HG03108 (cell line): ENCODE measurements at regions not wholly inside any gene's neighbourhood (a gene's known extent, or its start where the extent isn't known, plus 50 kb on each side); places are given as distances from the start of the nearest gene placed in this dataset.

Experiments
- ATAC-seq: cut with Tn5 transposase; IDR thresholded peaks from one replicate; pipeline ENCODE4 v1.9.1; 2021; ENCODE audit warnings: moderate library complexity; ENCODE audit not compliant: unreplicated experiment

- no peak for ATAC-seq
Measured at GRCh38 chr6:74145931-74146330, 449.9 kb downstream of the CD109 start.

GRCh38 chr6:74137911-74138310 lies 441.9 kb downstream of the CD109 start:
- no peak for ATAC-seq

GRCh38 chr6:74134327-74134726 lies 438.3 kb downstream of the CD109 start:
- no peak for ATAC-seq

GRCh38 chr6:74133073-74133472 lies 437.1 kb downstream of the CD109 start:
- ATAC-seq = no peak

GRCh38 chr6:74130641-74131040 lies 434.6 kb downstream of the CD109 start:
- no peak for ATAC-seq

- ATAC-seq = no peak
Measured at GRCh38 chr6:74128536-74128935, 432.5 kb downstream of the CD109 start.

GRCh38 chr6:74117113-74117512 lies 421.1 kb downstream of the CD109 start:
- ATAC-seq = no peak

- ATAC-seq = no peak
Measured at GRCh38 chr6:74115674-74116073, 419.7 kb downstream of the CD109 start.

- no peak for ATAC-seq
Measured at GRCh38 chr6:74114428-74114827, 418.4 kb downstream of the CD109 start.

GRCh38 chr6:74113901-74114300 lies 417.9 kb downstream of the CD109 start:
- ATAC-seq = no peak

- ATAC-seq = no peak
Measured at GRCh38 chr6:74103417-74103816, 407.4 kb downstream of the CD109 start.

- ATAC-seq = no peak
Measured at GRCh38 chr6:74100719-74101287, 404.8 kb downstream of the CD109 start.

GRCh38 chr6:74096329-74096728 lies 400.3 kb downstream of the CD109 start:
- no peak for ATAC-seq

- ATAC-seq = no peak
Measured at GRCh38 chr6:74093361-74093760, 397.4 kb downstream of the CD109 start.

GRCh38 chr6:74091794-74092157 lies 395.8 kb downstream of the CD109 start:
- no peak for ATAC-seq

- ATAC-seq = no peak
Measured at GRCh38 chr6:74091136-74091793, 395.3 kb downstream of the CD109 start.

GRCh38 chr6:74087899-74088298 lies 391.9 kb downstream of the CD109 start:
- ATAC-seq = no peak

GRCh38 chr6:74075896-74076295 lies 379.9 kb downstream of the CD109 start:
- ATAC-seq = no peak

- ATAC-seq = no peak
Measured at GRCh38 chr6:74075323-74075722, 379.3 kb downstream of the CD109 start.

GRCh38 chr6:74074645-74075044 lies 378.6 kb downstream of the CD109 start:
- ATAC-seq = no peak

GRCh38 chr6:74073999-74074398 lies 378.0 kb downstream of the CD109 start:
- ATAC-seq = no peak

GRCh38 chr6:74073429-74073828 lies 377.4 kb downstream of the CD109 start:
- no peak for ATAC-seq

- ATAC-seq = no peak
Measured at GRCh38 chr6:74071214-74071613, 375.2 kb downstream of the CD109 start.
